22Rv1 (cell line): ENCODE measurements at regions not wholly inside any gene's neighbourhood (a gene's known extent, or its start where the extent isn't known, plus 50 kb on each side); places are given as distances from the start of the nearest gene placed in this dataset.

Source experiments
- CTCF ChIP-seq: fragments of 450-650 bp; IDR thresholded peaks from 2 replicates; pipeline ENCODE4 v1.5.1; 2017; ENCODE audit warnings: mild to moderate bottlenecking
- ZFX ChIP-seq: fragments of 450-650 bp; IDR thresholded peaks from 2 replicates; pipeline ENCODE4 v1.6.1; 2017; ENCODE audit warnings: antibody characterized with exemption, borderline replicate concordance

DNA sequence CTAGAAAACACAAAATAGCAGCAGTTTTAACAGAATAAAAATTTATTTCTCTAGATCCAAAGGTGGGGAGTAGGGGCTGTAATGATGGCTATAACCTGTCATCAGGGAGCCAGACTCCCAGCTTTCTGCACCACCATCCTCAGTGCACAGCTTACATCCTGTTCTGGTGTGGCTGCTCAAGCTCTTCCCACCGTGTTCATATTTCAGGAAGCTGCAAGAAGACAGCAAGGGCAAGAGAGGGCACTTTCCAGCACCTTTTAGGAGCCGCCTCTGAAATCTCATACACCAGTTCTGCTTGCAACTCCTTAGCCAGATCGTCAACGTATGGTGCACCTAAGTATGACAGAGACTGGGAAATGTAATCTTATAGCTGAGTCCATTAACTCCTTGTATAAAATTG lies 253.7 kb downstream of the CENPC start:
- TF ChIP-seq CTCF (no peak), ZFX (no peak)
